GM12873 (cell line): ENCODE measurements at regions not wholly inside any gene's neighbourhood (a gene's known extent, or its start where the extent isn't known, plus 50 kb on each side); places are given as distances from the start of the nearest gene placed in this dataset.

ENCODE experiments used
- TF ChIP-seq, protein P1 (sequence below): IDR thresholded peaks from 2 replicates; pipeline ENCODE4 v1.5.1; 2012; ENCODE audit warnings: low read depth, mild to moderate bottlenecking, moderate library complexity, low read length, control low read depth; ENCODE audit not compliant: insufficient read depth; ENCODE audit errors: missing control alignments

DNA sequence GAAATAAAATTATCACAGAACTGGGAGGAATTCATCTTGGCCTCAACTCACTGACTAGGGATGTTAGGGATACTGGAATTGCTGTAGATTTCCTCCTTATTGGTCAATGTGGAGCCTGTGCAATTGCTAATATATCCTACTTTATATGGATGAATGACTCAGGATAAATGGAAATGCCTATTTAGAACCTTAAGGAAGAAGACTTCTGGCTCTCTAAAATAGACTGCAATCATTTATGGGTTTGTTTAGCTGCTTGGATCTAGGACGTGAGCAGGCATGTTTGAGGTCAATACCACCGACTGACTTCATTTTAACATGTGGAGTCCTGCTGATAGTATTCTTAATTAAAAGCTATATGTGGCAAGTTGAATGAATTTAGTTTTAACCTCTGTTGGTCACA, 1040.1 kb upstream of the LRRN3 start:
- TF ChIP-seq, protein P1, sequence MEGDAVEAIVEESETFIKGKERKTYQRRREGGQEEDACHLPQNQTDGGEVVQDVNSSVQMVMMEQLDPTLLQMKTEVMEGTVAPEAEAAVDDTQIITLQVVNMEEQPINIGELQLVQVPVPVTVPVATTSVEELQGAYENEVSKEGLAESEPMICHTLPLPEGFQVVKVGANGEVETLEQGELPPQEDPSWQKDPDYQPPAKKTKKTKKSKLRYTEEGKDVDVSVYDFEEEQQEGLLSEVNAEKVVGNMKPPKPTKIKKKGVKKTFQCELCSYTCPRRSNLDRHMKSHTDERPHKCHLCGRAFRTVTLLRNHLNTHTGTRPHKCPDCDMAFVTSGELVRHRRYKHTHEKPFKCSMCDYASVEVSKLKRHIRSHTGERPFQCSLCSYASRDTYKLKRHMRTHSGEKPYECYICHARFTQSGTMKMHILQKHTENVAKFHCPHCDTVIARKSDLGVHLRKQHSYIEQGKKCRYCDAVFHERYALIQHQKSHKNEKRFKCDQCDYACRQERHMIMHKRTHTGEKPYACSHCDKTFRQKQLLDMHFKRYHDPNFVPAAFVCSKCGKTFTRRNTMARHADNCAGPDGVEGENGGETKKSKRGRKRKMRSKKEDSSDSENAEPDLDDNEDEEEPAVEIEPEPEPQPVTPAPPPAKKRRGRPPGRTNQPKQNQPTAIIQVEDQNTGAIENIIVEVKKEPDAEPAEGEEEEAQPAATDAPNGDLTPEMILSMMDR = no peak

DNA sequence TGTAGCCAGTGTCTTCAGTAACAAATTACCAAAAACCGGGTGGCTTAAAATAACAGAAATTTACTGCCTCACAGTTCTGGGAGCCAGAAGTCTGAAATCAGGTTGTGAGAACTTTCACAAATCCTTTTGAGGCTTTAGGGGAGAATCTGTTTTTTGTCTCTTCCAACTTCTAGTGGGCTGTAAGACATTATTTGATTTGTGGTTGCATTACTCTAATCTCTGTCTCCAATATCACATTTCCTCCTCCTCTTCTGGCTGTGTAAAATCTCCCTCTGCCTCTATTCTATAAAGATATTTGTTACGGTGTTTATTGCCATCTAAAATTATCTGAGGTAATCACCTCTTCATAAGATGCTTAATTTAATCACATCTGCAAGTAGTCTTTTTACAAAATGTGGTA, 1039.6 kb upstream of the LRRN3 start:
- TF ChIP-seq, protein P1 = no peak

DNA sequence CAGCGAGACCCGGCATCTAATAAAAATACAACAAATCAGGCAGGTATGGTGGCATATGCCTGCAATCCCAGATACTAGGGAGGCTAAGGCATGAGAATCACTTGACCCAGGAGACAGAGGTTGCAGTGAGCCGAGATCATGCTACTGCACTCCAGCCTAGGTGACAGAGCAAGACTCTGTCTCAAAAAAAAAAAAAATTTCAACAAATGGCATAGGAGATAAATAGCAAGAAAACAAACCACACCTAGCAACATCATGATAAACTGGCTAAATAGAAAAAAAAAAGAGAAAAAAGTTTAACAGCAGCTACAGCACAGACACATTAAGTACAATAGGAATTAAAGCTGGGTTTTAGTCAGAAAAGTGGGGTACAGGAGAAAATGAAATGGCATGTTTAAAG, 1034.6 kb upstream of the LRRN3 start:
- TF ChIP-seq, protein P1 = no peak

DNA sequence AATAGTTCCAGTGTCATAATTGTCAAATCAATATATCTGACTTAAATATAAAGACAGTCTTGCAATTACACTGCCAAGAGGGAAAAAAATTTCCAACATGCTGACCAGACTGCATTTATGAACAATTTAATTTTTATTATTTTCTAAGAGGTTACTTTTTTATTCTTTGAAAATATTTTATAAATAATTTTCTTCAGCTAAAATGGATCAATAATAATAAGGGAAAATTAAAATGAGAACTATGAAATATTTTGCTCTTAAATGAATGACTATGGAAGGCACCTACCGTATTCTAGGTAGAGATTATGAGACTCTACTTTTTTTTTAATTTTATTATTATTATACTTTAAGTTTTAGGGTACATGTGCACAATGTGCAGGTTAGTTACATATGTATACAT, 1032.5 kb upstream of the LRRN3 start:
- TF ChIP-seq, protein P1 = no peak

DNA sequence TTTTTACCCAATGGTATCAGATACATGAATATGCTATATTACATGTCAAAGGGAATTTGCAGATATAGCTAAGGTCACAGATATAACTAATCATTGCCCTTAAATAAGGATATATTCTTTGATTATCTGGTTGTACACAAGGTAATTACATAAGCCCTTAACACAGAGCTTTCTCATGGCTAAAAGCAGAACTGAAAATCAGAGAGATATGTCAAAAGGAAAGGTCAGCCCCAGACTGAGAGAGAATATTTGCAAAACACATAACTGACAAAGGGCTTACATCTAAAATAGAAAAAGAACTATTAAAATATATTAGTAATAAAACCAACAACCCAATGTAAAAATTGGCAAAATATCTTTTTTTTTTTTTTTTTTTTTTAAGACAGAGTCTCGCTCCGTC, 1029.5 kb upstream of the LRRN3 start:
- TF ChIP-seq, protein P1 = no peak

DNA sequence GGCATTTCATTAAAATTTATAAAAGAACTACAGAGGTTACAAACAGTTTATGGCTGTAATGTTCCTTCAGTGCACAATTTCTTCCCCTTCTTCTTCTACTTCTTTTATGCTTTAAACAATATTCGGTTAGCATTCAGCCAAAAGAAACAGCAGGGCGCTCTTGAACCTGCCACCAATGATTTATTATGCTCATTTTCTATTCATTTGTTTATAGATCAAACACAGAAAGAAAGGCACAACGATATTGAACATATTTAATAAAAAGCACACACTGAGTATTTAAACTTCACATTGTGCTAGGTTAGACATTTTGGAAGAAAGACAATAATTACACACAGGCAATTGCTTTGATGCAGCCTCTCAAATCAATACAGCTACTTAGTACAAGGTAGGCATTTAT, 1025.8 kb upstream of the LRRN3 start:
- TF ChIP-seq, protein P1 = no peak

DNA sequence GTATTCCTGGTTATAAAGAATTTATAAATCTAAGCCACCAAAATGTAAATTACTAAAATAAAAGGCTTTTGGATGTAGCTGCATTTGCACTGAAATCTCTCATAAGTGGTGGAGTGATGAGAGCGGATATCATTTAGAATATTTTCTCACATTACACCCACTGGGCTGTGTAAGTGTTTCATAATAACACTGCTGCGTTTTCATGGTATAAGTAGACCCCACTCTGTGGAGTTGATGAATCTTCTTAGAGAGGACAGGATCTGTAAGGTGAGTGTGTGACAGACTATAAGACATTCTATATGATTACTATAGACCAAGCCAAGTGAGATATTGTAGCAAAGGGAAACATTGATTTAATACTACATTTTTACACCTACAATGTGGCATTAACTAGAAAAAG, 1024.1 kb upstream of the LRRN3 start:
- TF ChIP-seq, protein P1 = no peak
